A549 (cell line): ENCODE measurements at regions not wholly inside any gene's neighbourhood (a gene's known extent, or its start where the extent isn't known, plus 50 kb on each side); places are given as distances from the start of the nearest gene placed in this dataset.

ENCODE experiments used
- EP300 ChIP-seq, 2 experiments: fragments of >200 bp; sonication (Bioruptor Twin); formaldehyde crosslinking; IDR thresholded peaks; 2 replicates in 1 of 2; 3 replicates in 1 of 2; pipeline ENCODE4 v1.6.1; 2016 to 2017
- MAX ChIP-seq: IDR thresholded peaks from 2 replicates; pipeline ENCODE4 v1.6.1; 2012
- TP53 ChIP-seq: fragments of 250-450 bp; sonication (Bioruptor Pico); IDR thresholded peaks from 2 replicates; pipeline ENCODE4 v1.5.0; 2021; ENCODE audit warnings: mild to moderate bottlenecking, moderate library complexity
- ZFP36 ChIP-seq: fragments of 450-650 bp; IDR thresholded peaks from 2 replicates; pipeline ENCODE4 v1.6.1; 2014; ENCODE audit warnings: borderline replicate concordance; ENCODE audit not compliant: partially characterized antibody

- TF ChIP-seq MAX (no peak), TP53 (CRISPR knock-in tag) (no peak), ZFP36 (no peak), EP300 (IDR thresholded peaks at IDR 0.05) (no peak)
These were observed 401.2 kb downstream of the GALR1 start for GRCh38 chr18:77650799-77651385.
